Adrenal gland (tissue), 5 donors: ENCODE measurements at regions not wholly inside any gene's neighbourhood (a gene's known extent, or its start where the extent isn't known, plus 50 kb on each side); places are given as distances from the start of the nearest gene placed in this dataset.

Experiments
- POLR2A ChIP-seq, 2 donors: fragments of 450-650 bp; IDR thresholded peaks; one replicate each; pipeline ENCODE4 v1.6.1; 2017; ENCODE audit warnings: antibody characterized with exemption in 2 of 2, mild to moderate bottlenecking in 2 of 2, moderate library complexity in 1 of 2
- TF ChIP-seq, protein P1 (sequence below), 6 experiments: fragments of 450-650 bp in 4 of 6; fragments of 200-600 bp in 2 of 6; sonication (generic) in 1 of 6; IDR thresholded peaks; 1 replicate in 5 of 6; 2 replicates in 1 of 6; pipeline versions ENCODE4 v1.5.1 to v1.8.0; 2016 to 2021; ENCODE audit warnings: antibody characterized with exemption in 6 of 6, mild to moderate bottlenecking in 2 of 6, moderate library complexity in 1 of 6
- donor health status: DM: no; HTN: no; CAD: no.

DNA sequence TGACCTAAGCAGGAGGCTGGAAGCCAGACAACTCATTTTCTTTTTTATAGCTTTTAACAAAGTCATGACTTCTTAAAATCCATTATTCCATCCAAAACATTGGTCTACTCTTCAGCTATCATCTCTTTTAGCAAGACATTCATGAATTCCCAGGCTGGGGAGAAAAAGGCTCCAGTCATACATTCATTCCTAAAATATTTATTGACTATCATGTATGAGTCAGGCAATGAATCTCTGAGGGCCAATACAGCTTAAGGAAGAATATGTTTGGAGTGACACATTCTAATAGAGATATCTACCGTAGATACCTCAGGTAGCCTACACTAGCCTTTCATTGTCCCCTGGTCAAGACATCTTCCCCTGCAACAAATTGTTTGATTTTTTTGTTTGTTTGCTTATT, 196.4 kb upstream of the NANOGP8 start:
- TF ChIP-seq, protein P1, sequence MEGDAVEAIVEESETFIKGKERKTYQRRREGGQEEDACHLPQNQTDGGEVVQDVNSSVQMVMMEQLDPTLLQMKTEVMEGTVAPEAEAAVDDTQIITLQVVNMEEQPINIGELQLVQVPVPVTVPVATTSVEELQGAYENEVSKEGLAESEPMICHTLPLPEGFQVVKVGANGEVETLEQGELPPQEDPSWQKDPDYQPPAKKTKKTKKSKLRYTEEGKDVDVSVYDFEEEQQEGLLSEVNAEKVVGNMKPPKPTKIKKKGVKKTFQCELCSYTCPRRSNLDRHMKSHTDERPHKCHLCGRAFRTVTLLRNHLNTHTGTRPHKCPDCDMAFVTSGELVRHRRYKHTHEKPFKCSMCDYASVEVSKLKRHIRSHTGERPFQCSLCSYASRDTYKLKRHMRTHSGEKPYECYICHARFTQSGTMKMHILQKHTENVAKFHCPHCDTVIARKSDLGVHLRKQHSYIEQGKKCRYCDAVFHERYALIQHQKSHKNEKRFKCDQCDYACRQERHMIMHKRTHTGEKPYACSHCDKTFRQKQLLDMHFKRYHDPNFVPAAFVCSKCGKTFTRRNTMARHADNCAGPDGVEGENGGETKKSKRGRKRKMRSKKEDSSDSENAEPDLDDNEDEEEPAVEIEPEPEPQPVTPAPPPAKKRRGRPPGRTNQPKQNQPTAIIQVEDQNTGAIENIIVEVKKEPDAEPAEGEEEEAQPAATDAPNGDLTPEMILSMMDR (IDR thresholded peaks at IDR 0.05), result no peak
- no peak for TF ChIP-seq POLR2A (IDR thresholded peaks at IDR 0.05)
